HG02678 (cell line): ENCODE measurements at regions not wholly inside any gene's neighbourhood (a gene's known extent, or its start where the extent isn't known, plus 50 kb on each side); places are given as distances from the start of the nearest gene placed in this dataset.

ENCODE experiments used
- ATAC-seq: cut with Tn5 transposase; IDR thresholded peaks from one replicate; pipeline ENCODE4 v1.9.1; 2021; ENCODE audit warnings: mild to moderate bottlenecking, moderate library complexity; ENCODE audit not compliant: unreplicated experiment

GRCh38 chr14:29030970-29031369, 264.4 kb downstream of the FOXG1 start:
- ATAC-seq = no peak

- no peak for ATAC-seq
These were observed 268.5 kb downstream of the FOXG1 start for GRCh38 chr14:29035134-29035533.

GRCh38 chr14:29037411-29037810, 270.8 kb downstream of the FOXG1 start:
- ATAC-seq = no peak

GRCh38 chr14:29039171-29039570, 272.6 kb downstream of the FOXG1 start:
- no peak for ATAC-seq

GRCh38 chr14:29042551-29042950, 276.0 kb downstream of the FOXG1 start:
- no peak for ATAC-seq

GRCh38 chr14:29043737-29044136, 277.1 kb downstream of the FOXG1 start:
- no peak for ATAC-seq

- ATAC-seq = no peak
These were observed 278.6 kb downstream of the FOXG1 start for GRCh38 chr14:29045237-29045636.

- ATAC-seq = no peak
These were observed 287.5 kb downstream of the FOXG1 start for GRCh38 chr14:29054119-29054518.

- ATAC-seq = no peak
These were observed 289.5 kb downstream of the FOXG1 start for GRCh38 chr14:29056041-29056566.

GRCh38 chr14:29061702-29062101, 295.1 kb downstream of the FOXG1 start:
- no peak for ATAC-seq

GRCh38 chr14:29062466-29062865, 295.9 kb downstream of the FOXG1 start:
- no peak for ATAC-seq

- no peak for ATAC-seq
These were observed 296.4 kb downstream of the FOXG1 start for GRCh38 chr14:29062976-29063375.

- no peak for ATAC-seq
These were observed 297.8 kb downstream of the FOXG1 start for GRCh38 chr14:29064305-29064900.

GRCh38 chr14:29069228-29069627, 302.6 kb downstream of the FOXG1 start:
- ATAC-seq = no peak

GRCh38 chr14:29075761-29076160, 309.2 kb downstream of the FOXG1 start:
- no peak for ATAC-seq

GRCh38 chr14:29077916-29078315, 311.3 kb downstream of the FOXG1 start:
- ATAC-seq = no peak

- ATAC-seq = no peak
These were observed 312.4 kb downstream of the FOXG1 start for GRCh38 chr14:29078810-29079522.

- ATAC-seq = no peak
These were observed 319.0 kb downstream of the FOXG1 start for GRCh38 chr14:29085546-29085945.

GRCh38 chr14:29089849-29090248, 323.3 kb downstream of the FOXG1 start:
- no peak for ATAC-seq

GRCh38 chr14:29092121-29092520, 325.5 kb downstream of the FOXG1 start:
- ATAC-seq = no peak

- ATAC-seq = no peak
These were observed 330.9 kb downstream of the FOXG1 start for GRCh38 chr14:29097476-29097875.

GRCh38 chr14:29098656-29099055, 332.1 kb downstream of the FOXG1 start:
- no peak for ATAC-seq
